NCI-H1417 (cell line): ENCODE measurements at regions not wholly inside any gene's neighbourhood (a gene's known extent, or its start where the extent isn't known, plus 50 kb on each side); places are given as distances from the start of the nearest gene placed in this dataset.
"Not testable (repeated sequence)": the region's sequence is repeated elsewhere in the genome, so short reads cannot be mapped to it uniquely, and the experiment has no call there.

Experiments
- DNase-seq, 3 experiments: peaks; one replicate each; lab custom pipeline; 2025; lab: John Stamatoyannopoulos, UW

DNA sequence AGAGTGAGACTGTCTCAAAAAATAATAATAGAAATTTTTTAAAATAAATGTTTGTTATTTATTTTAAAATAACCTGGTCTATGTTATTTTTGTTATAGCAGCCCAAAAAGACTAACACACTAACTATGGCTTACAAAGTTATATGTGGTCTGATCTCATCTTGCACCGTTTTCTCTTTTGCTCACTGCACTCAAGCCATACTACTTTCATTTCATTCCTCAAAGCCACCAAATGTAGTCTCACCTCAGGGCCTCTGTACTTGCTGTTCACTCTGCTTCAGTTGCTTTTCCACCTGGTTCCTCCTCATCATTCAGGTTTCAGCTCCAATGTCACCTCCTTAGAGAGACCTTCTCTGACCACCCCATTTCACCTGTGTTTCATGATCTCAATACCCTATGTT is 55.2 kb upstream of the MDM1 start:
- DNase-seq: no peak

DNA sequence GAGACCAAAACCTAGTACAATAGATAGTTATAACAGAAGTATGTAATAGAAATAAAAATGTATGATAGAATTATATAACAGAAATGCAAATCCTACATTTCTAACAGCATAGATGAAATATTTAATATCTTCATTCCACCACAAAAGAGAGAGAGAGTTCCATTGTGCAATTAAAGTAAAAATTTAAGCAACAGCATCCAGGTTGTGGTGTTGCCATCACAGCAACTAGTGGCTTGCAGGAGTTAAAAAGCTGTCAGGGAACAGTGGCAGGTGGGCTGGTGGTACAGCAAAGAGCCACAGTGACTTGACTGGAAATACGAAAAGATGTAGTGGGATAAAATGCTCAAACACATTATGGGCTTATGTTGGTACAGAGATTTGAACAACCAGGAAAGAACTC is 57.1 kb upstream of the MDM1 start:
- no peak for DNase-seq

DNA sequence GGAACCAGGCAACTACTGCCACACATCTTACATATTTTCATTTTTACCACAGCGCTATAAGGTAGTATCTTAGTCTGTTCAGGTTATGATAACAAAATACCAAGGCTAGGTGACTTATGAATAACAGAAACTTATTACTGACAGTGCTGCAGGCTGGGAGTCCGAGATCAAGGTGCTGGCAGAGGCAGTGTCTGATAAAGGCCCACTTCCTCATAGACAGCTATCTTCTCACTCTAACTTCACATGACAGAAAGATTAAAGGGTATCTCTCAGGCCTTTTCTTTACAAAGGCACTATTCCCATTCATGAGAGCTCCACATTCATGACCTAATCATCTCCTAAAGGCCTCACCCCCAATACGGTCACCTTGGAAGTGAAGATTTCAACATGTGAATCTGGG is 59.8 kb upstream of the MDM1 start:
- no peak for DNase-seq

DNA sequence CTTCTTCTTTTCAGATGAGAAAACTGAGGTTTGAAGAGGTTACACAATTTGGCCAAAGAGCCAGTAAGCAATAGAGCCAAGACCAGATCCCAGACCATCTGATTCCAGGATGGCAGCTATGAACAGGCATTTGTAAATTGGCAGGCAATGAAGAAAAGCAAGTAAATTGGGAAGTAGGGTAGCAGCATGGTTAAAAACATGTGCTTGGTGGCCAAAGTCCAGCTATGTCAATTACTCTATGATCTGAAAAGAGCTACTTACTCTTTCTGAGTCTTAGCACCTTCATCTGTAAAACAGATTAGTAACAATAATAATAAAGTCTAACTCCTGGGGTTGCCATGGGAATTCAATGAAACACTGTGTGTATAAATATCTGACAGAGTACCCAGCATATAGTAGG is 60.2 kb upstream of the MDM1 start:
- DNase-seq: no peak

DNA sequence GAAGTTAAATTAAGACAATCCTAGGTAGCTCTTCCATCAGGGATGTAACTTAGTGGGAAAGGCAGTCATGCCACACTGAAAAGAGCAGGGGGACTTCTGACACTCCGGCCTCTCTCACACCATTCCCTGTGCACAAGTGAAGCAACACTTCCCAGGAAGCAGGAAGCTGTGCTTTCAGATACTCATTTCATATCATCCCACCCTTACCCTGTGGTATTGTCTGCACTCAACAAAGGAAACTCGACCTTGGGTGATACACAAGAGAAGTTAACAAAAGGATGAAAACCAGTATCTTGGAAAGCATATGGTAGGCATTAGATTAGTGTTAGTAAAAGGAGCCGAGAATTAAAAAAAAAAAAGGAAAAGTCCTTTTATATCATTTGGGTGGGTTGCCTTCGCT is 61.3 kb upstream of the MDM1 start:
- DNase-seq: no peak

DNA sequence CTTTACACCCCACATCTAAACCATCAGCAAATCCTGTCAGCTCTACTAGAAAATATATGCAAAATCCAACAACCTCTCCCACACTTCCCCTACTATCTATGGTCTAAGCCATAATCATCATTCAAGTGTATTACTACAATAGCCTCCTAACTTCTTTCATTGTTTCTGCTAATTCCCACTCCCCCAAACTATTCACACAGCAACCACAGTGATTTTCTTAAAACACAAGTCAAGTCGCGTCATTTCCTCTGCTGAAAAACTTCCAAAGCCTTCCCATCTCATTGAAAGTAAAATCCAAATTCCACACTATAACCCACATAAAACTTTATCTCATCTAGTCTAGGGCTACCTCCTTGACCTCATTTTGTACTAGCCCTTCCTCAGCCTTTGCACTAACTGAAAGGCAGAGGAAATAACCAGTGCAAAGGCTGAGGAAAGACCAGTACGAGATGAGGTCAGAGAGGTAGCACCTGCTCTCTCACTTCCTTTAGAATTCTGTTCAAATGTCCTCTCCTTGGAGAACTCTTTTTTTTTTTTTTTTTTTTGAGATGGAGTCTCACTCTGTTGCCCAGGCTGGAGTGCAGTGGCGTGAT is 65.5 kb upstream of the MDM1 start:
- no peak for DNase-seq

DNA sequence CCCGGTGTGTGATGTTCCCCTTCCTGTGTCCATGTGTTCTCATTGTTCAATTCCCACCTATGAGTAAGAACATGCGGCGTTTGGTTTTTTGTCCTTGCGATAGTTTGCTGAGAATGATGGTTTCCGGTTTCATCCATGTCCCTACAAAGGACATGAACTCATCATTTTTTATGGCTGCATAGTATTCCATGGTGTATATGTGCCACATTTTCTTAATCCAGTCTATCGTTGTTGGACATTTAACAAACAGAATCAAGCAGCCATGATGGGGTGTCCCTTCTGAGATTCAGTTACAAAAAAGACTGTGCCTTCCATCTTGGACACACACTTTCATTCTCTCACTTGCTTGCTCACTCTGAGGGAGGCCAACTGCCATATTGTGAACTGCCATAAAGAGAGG is 66.5 kb upstream of the MDM1 start:
- not testable (repeated sequence) for DNase-seq

DNA sequence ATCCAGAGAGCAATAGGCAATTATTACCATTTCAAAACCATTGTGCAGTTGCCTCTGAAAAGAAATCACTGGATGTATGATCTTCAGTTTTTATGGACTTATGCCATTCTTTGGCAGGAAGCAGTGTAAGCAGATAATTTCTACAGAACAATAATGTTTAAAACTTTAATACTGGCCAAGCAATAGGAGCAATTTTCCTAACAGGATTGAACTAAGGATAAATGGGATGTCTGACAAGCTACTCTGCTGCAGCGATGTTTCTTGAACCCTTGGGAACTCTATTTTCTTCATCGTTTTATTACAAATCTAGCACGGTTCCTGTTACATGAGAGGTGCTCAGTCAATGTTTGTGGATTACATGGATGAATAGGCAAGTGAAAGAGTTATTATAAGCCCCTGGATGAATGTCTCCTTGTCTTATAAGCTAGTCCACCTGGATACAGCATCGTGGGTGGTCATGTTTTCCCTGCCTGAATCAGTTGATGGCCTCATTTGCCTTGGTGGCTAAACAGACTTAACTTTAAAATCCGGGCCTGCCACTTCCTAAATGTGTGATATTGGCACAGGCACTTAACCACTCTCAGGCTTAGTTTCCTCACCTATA is 68.2 kb upstream of the MDM1 start:
- DNase-seq: peak; percentile 25 to 75 (median 68)

DNA sequence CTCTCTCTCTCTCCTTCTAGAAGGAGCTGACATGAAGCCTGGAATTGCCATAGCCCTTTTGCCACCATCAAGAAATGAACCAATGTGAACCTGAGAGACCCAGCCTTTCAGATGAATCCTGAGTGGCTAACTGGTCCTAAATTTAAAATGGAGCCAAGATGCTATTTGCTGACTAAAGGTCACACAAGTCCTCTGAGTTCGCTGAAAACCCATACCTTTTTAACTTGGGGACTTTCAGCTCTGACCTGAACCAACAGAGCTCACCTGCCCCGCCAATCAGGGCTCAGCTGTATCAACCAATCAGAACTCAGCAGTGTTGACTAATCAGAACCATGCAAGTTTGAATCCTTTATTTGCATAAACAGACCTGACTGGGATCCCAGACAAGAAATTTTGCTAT is 70.3 kb upstream of the MDM1 start:
- no peak for DNase-seq

DNA sequence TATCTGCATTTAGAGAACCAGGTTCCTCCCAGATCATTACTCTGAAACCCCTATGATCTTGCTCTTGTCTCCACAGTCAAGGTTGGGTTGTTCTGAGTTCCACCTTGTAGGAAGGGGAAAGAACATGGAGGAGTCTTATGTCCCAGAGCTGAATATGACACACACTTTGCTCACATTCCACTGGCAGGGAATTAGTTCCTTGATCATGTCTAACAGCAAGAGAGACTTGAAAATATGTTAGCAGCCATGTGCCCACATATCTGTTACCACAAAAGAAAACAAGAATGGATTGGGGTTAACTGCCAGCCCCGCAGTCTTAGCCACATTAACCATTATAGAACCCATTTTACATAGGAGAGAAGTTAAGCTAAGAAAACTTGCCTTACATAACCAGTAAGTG is 71.1 kb upstream of the MDM1 start:
- no peak for DNase-seq

DNA sequence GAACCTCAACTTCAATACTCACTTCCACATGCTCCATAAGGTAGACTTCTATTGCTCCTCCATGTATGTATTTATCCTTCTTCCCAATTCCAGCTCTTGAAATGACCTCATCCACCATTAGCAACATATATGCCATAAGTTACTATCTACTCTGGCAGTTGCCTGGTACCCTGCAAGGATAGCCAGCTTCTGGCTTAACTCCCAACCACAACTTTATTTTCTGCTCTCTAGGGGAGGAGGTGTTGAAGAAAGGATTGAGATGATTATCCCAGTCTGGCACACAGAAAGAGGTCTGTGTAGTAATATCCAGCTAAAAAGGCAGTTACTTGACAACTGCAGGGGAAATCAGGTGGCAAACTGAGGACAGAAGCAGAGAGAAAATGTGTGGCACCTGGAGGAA is 71.5 kb upstream of the MDM1 start:
- DNase-seq: no peak

DNA sequence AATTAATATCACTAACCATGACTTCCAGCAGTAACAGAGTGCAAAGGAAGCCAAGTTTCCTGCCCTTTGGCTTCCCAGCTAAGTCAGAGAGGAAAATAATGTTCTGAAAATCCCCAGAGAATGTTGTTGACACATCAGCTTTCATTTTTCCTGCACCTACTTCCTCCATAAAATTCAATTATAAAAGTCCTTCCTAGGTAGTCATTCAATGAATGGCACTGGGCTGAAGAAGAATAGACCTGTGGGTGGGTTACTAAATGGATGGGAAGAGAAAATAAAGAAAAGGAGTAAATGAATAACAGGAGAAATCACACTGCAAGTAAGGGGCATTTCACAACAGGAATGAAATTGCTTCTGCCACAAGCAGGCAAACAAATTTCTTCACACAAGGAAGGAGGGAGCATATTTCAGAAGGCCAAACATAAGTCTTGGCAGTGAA is 73.2 kb upstream of the MDM1 start:
- no peak for DNase-seq

DNA sequence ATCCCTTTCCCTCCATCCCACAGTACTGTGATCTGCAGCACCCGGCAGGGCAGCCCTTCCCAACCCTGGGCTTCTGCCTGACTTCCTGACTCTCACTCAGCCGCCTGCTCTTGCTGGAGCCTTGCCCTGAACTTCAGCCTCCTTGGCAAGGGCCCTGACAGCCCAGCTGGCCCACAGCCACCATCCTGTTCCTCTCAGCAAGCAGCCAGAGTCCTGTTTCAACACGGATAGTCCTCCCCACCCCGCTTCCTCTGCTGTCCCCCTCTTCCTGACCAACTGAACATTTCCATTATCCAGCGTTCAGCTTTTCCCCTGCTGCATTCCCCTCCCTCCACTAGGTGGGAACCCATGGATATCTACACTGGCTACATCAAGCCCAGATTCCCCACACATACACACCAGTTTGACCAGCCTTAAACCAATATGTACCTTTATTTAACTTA is 74.0 kb upstream of the MDM1 start:
- DNase-seq: no peak

DNA sequence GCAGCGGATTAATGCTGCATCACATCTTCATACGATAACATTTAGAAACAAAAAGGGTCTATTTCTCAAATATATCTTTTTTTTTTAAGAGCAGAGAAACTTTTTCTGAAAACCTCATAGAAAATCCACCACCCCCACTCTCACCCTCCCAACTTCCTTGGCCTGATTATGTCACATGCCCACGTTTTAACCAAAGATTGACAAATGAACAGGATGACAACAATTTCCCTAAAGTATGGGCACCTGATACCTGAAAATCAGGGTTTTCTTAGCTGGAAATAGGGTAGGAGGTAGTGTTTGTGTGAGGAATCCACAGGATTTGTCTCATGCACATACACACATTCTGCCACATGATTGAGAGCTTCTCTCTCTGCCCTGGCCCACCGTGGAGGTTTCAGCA is 74.7 kb upstream of the MDM1 start:
- no peak for DNase-seq

DNA sequence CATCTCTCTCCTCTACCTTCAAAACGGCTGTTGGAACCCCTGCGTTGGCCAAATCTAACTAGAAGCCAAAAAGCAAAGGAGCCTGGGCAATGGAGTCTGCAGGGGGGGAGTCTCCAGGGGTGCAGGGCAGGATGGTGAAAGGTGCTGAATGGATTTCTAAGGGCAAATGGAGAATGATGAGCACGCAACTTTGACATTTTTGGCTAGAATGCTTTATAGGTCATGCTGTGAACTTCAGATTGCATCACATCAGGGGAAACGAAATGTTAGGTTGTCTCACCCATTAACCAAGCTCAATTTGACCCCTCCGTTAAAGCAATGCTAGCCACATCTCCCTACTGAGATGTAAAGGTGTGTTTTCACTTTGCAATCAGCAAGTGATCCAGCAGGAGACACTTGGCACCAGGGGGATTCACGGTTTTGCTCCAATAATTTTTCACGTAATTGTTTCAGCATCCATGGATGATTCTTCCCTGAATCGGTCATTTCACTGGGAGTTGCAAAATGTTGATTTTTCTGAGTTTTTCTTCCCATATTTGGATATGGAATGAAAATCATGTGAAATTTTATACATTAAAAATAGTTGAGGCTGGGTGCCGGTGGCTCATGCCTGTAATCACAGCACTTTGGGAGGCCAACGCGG is 78.0 kb upstream of the MDM1 start:
- DNase-seq: no peak

DNA sequence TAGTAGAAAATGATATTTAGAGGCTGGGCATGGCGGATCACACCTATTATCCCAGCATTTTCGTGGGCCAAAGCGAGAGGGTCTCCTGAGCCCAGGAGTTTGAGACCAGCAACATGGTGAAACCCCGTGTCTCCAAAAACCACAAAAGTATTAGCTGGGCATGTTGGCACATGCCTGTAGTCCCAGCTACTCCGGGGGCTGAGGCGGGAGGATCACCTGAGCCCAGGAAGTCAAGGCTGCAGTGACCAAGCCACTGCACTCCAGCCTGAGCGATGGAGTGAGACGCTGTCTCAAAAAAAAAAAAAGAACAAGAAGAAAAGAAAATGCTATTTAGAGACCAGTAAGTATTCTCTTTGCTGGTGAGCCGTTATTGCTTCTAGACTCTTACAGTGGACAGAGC is 79.2 kb upstream of the MDM1 start:
- DNase-seq: no peak

DNA sequence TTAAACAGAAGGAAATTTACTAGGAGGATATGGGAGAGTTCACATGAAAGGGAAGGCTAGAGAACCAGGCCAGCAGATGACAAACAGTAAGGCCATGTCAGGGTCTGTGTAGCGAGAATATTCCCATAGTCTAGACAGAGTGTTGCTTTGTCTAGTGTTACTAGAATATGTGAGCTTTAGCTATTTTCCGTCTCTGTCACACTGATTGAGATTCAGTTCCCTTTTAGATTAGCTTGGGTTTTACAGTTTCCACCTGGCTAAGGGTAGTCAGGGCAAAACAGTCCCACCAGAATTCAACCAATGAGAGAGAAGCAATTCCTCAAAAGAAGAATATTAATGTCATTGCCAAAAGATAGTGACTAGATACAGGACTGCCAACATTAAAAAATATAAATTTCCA is 82.8 kb upstream of the MDM1 start:
- DNase-seq: no peak

DNA sequence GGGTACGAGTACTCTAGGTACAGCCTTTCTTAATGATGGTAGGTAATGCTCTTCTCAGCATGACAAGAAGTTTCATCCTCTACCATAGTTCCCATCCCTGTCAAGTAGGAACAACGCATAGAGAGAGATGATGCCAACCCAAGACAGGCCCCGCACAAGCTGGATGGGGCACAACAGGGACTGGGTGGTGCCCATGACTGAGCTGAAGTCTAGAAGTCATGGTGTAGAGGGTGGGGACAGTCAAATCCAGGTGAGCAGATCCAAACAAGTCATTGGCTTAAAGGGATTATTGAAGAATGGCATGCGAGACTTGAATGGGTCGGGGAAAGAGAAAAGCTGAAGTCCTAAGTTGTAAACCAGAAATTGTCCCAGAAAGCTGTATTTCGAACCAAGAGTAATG is 84.2 kb upstream of the MDM1 start:
- DNase-seq: no peak

DNA sequence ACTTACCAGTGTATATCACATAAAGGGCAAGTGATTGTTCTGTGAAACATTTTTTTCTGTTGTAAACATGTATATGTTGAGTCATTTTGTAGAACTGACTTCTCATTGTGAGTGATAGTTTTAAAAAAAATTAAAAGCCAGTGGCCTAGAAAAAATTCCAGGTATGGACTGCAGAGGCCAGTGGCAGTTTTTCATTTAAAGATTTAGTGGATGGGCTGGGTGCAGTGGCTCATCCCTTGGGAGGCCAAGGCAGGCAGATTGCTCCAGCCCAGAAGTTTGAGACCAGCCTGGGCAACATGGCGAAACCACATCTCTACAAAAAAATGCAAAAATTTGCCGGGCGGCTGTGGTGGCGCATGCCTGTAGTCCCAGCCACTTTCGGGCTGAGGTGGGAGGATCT is 84.7 kb upstream of the MDM1 start:
- DNase-seq: no peak

DNA sequence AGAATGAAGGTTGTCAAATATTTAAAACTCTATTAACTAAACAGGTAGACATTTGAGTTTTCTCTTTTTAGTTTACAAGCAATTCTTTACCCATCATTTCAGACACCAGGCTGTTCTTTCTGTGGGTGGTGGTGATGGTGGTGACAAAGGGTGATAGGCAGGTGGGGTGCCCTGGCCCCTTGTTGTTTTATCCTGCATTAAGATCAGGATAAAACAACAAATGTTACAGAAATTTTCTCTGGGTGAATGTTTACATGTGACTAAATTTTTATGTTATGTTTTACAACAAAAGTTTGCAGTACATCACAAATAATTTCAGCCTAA is 85.9 kb upstream of the MDM1 start:
- DNase-seq: no peak

DNA sequence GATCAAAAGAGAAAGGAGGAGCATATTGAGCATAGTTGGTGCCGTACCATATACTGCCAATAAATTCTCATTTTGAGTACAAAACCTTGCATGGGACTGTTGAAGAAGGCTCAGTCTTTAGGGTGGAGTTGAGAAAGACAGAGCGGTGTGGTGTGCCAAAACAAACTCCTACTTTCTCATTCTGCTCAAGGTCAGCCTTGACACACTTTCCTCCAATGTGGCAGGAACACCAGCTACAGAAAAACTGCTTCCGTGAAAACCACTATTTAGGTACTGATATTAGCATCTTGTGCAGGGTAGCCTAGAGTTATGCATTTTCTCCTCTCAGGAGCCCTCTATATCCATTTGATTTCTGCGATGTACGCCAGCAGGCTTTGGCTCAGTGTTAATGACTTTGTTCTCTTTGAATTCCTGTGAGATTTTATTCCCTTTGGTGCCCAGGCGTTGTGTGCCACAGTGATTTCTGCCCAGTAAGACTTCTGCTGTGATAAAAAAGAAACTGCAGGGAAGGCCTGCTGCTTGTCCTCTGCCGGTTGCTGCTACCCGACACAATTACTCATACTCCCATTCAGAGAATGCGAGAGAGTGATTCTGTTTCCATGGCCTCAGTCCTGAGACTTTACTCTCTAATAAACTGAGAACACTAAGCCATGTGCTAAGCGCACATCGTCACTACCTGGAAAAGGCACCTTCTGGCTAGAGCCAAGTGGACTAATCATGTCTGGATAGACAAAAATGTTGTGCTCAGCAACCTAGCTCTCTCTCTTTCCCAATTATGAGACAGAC is 88.3 kb upstream of the MDM1 start:
- DNase-seq: no peak

DNA sequence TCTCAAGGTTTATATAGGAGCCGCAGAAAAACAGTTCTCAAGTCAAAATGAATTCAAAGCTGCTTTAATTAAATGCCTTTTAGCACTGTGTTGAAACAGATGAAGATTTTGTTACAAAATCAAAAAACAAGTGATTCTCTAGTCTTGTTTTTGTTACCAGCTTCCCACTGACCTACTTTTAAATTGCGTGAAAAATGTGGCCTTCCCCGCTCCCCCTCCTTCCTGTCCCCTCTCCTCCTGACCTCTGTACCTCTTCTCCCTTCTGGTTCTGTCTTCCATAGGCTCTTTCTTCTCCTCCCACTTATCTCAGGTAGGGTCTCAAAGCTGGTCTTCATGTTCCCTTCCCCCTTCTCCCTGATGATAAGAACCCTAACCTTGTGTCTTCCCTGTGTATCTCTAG is 90.0 kb upstream of the MDM1 start:
- no peak for DNase-seq

DNA sequence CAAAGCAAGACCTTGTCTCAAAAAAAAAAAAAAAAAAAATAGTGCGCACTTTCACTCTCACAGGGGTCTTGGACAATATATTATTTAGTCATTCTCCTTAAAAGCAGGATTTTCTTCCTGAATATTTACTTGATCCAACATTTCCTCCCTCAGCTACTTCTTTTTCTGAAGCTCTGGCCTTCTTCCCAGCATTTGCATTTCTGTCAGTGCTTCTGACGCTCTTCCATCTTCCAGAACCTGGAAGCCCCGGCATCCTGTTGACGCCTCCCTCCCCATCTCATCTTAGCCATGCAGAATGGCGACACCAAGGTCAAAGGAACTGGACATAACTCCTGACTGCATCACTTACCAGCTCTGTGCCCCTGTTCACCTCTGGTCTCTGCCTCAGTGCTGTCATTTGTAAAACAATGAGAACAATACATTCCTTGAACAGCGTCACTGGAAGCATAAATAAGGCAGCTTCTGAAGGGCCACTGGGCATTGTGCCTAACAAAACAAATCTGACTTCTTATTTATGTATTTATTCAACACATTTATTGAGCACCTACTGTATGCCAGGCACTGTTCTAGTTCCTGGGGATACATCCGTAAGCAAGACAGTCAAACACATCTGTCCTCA is 90.9 kb upstream of the MDM1 start:
- DNase-seq: no peak
